ENCODE measurements at regions not wholly inside any gene's neighbourhood (a gene's known extent, or its start where the extent isn't known, plus 50 kb on each side); places are given as distances from the start of the nearest gene placed in this dataset.
A peak's percentile ranks its signal among the peaks of the same experiment; 100 is the strongest.

DNA sequence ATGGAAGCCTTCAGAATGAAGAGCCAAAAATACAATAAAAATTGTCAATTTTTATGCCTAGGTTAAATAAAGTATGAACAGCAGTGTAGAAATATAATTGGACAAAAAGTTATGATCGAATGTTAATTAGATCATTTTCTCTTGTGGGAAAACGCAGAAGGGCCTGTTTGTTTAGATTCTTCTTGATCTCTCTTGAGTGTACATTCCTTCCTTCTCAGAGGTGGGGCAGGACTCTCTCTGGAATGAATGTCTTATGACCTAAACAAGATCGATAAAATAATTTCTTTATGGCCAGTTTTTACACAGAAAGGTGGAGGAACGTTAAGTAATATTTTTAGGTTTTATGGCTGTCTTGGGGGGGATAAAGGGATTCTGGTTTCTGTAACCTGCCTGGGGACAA, 500.1 kb upstream of the MARCKS start:
- no peak overlapping the region for H3K27ac ChIP-seq
- H3K27me3 ChIP-seq (replicated peaks), result no peaks in the 10 kb centered on the region
- DNase-seq, result no peak
- no peaks in the 10 kb centered on the region for H3K36me3 ChIP-seq (replicated peaks)
- no peak overlapping the region for H3K4me3 ChIP-seq (ENCODE audit: low read depth, low read length)
- in situ Hi-C loops (cut with HindIII; ENCODE audit: low pct_ligation_motif_present, low sequenced_read_pairs), result no loop called here
- TF ChIP-seq, protein P1, sequence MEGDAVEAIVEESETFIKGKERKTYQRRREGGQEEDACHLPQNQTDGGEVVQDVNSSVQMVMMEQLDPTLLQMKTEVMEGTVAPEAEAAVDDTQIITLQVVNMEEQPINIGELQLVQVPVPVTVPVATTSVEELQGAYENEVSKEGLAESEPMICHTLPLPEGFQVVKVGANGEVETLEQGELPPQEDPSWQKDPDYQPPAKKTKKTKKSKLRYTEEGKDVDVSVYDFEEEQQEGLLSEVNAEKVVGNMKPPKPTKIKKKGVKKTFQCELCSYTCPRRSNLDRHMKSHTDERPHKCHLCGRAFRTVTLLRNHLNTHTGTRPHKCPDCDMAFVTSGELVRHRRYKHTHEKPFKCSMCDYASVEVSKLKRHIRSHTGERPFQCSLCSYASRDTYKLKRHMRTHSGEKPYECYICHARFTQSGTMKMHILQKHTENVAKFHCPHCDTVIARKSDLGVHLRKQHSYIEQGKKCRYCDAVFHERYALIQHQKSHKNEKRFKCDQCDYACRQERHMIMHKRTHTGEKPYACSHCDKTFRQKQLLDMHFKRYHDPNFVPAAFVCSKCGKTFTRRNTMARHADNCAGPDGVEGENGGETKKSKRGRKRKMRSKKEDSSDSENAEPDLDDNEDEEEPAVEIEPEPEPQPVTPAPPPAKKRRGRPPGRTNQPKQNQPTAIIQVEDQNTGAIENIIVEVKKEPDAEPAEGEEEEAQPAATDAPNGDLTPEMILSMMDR (IDR thresholded peaks at IDR 0.05; ENCODE audit: low read depth, low read length, missing control alignments), result no peak

DNA sequence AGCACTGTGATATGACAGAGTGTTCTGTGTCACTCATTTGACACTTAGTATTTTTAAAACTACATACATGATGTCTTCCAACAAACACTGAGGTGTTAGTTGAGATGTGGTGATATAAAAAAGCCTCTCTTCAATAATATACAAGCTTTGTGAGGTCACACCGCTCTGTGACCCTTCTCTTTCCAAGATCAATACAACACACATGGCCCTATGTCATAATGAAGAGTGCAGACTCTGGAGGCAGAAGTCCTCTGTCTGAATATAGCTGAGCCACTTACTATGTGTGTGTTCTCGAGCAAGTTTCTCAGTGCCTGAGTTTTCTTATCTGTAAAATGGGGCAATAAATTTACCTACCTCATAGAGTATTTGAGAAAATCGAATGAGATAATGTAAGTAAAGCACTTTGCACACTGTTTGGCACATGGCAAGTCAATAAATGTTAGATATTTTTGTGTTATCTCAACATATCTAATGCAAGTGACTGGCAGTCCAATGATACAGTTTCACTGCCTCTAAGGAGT, 499.0 kb upstream of the MARCKS start:
- no peak for DNase-seq
- TF ChIP-seq, protein P1 (IDR thresholded peaks at IDR 0.05; ENCODE audit: low read depth, low read length, missing control alignments), result no peak
- Histone ChIP-seq H3K4me3 (ENCODE audit: low read depth, low read length) (no peak overlapping the region), H3K27ac (no peak overlapping the region), H3K36me3 (replicated peaks) (no peaks in the 10 kb centered on the region), H3K27me3 (replicated peaks) (no peaks in the 10 kb centered on the region)
- in situ Hi-C loops (cut with HindIII; ENCODE audit: low pct_ligation_motif_present, low sequenced_read_pairs), result no loop called here

DNA sequence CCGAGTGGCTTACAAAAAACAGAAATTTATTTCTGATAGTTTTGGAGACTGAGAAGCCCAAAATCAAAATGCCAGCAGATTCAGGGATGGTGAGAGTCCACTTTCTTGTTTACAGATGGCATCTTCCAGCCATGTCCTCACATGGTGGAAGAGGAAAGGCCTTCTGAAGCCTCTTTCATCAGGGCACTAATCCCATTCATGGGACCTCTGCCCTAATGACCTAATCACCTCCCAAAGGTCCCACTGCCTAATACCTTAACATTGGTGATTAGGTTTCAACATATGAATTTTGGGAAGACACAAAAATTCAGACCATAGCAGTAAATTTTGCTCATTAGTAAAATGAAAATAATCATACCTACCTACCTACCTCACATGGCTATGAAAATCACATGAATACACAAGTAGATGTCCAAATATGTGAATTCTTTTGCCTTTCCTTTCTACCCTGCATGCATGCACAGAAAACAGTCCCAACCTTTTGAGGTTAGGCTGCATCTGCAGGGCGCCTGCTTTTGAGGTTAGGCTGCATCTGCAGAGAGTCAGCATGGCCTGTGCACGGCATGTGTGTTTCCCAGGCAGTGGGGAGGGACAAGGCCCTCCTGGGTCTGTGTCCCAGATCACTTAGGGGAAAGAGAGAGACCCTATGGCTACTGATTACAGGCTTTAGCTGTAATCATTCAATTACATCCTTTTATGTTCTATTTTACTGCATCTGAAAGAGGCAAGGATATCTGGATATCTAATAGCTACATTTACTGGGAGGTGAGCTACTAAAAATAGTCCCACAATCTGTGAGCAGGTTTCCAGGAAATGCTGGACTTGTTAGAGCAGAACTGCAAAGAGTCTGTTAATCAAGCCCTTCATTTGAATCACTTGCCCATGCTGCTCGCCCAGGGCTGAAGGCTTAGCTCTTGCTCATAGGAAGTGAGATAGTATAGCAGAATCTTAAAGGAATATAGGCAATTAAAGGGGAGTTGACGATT, 497.7 kb upstream of the MARCKS start:
- Histone ChIP-seq H3K27me3 (replicated peaks) (no peaks in the 10 kb centered on the region), H3K36me3 (replicated peaks) (no peaks in the 10 kb centered on the region), H3K4me3 (ENCODE audit: low read depth, low read length) (no peak overlapping the region), H3K27ac (peak overlapping the region; percentile 85)
- in situ Hi-C loops (cut with HindIII; ENCODE audit: low pct_ligation_motif_present, low sequenced_read_pairs), result no loop called here
- TF ChIP-seq, protein P1 (IDR thresholded peaks at IDR 0.05; ENCODE audit: low read depth, low read length, missing control alignments), result no peak
- DNase-seq, result peak; percentile 55

DNA sequence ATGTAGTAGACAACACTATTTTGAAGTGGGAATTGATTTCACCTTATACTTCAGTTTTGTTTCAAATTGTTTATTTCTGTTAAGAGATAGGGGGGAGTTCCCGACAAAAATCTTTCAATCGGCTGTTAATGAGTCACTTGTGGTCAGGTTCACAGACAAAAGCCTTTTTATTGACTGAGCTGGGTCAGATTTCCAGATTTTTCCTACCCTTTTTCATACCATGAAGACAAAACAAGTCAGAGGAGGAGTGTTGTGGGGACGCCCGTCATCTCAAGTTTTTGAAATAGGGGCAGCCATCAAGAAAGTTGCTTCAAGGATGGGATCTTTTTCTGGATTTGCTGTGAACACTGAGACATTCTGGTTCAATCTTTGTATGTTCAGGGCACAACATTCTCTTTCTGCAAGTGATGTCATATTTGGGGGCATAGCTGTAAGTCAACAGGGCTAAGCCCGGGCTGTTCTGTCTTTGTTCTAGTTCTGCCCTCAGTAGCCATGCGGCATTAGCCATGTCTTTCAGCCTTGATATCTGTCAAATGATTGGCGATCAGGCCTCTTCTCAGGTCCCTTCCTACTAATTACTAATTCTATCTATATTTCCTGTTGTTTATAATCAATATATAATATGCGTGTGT, 496.0 kb upstream of the MARCKS start:
- no peaks in the 10 kb centered on the region for H3K27me3 ChIP-seq (replicated peaks)
- peak overlapping the region; percentile 1 for H3K4me3 ChIP-seq (ENCODE audit: low read depth, low read length)
- H3K27ac ChIP-seq, result peak overlapping the region; percentile 85
- peak; percentile 87 for DNase-seq
- TF ChIP-seq, protein P1 (IDR thresholded peaks at IDR 0.05; ENCODE audit: low read depth, low read length, missing control alignments), result no peak
- no peaks in the 10 kb centered on the region for H3K36me3 ChIP-seq (replicated peaks)
- in situ Hi-C loops (cut with HindIII; ENCODE audit: low pct_ligation_motif_present, low sequenced_read_pairs), result no loop called here

DNA sequence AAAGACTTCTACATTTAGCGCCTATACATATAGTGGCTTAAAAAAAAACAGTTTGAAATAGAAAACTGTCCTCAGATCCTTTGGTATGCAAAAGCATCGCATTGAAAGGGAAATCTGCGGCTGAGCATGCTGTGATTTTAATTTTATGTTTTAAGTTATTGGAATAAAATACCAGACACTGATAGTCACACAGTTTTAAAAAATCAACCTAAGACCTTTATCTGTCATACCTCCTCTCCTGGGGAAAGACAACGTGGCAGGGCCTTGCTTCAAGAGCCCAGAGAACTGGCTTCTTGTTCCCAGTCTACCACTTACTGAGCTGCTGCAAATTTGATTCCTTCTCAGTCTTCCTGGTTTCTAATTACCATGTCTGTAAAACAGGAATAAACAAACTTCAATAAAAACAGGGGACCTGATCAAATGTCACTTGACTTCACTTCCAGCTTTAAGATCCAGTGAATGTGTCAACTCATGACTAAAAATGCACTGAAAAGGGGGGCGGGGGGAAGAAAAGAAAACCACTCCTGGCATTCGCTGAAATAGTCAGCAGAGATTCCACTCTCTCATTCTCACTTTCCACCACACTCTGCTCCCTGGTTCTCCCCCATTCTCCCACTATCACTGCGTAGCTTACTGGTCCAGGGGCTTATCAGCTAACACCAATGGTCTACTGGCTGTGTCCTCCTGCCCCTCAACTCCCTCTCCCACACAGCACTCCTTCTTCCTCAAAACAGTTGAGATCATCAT, 494.7 kb upstream of the MARCKS start:
- Histone ChIP-seq H3K27ac (peak overlapping the region; percentile 85), H3K36me3 (replicated peaks) (no peaks in the 10 kb centered on the region), H3K4me3 (ENCODE audit: low read depth, low read length) (no peak overlapping the region), H3K27me3 (replicated peaks) (no peaks in the 10 kb centered on the region)
- peak; percentile 73 for DNase-seq
- TF ChIP-seq, protein P1 (IDR thresholded peaks at IDR 0.05; ENCODE audit: low read depth, low read length, missing control alignments), result no peak
- in situ Hi-C loops (cut with HindIII; ENCODE audit: low pct_ligation_motif_present, low sequenced_read_pairs), result no loop called here
